ENCODE measurements at regions not wholly inside any gene's neighbourhood (a gene's known extent, or its start where the extent isn't known, plus 50 kb on each side); places are given as distances from the start of the nearest gene placed in this dataset.

DNA sequence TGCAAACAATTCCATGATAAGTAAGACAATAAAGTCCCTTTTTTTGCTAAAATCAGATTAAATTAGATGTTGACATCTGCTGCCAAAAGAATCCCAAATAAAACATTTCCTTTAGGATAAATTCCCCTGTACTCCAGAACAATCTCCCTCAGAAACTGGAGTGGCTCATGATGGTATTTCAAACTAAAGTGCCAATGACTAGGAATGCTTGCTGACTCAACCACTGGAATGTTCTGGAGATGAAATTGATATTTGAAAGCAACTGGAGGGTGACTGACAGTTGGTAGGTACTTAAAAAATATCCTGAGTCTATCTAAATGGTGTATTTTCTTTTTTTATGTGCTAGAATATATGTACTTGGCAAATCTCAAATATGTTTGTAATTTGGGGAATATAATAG lies 350.1 kb upstream of the TSHZ2 start:
- DNase-seq, result no peak

DNA sequence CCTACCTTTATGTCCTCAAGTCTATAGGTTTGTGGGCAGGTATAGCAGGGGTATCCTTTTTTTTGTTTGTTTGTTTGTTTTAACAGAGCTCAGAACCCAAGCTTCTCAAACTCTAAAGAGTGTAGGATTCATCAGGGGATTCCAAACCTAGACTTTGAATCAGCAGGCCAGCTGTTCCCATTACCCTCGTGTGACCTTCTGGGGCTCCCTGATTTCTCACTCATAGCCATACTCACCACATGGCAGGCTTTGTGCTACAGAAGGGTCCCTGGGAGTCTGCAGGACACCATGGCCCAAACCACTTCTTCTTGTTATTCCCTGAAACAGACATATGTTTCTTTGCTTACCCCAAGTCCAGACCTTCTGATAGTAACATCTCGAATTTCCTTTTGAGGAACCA lies 350.8 kb upstream of the TSHZ2 start:
- no peak for DNase-seq

DNA sequence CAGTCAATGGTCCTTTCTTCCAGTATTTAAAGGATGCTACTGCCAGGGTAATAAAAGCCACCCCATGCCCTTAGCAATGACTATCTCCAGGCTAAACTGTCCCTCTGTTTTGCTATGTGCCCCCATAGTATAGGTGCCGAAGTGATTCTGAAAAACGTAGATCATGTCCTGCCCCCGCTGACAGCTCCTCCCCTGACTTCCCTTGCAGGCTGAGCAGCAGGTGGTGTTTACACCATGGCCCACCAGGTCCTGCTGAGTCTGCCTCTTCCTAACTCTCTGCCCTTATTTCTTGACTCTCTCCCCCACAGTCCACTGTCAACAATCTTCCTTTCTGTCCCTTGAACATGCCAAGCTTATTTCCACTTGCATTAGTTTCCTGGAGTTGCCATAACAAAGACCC lies 352.5 kb upstream of the TSHZ2 start:
- DNase-seq, result no peak

DNA sequence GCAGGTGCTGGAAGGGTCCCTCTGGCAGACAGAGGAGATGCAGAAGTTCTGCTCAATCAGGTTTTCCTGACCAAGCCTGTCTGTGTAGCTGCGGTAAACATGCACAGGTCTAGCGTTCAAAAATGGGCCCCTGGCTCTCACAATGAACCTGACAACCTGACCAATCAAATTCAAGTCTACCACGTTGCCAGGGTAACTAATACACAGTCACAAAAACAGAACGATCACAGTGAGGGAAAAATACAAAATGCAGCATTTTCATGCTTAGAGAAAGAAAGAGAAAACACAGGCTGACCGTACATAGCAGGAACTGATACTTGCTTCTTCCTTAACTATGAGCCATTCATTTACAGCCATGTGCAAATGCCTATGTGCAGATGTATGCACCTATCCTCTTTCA lies 353.1 kb upstream of the TSHZ2 start:
- DNase-seq, result no peak

DNA sequence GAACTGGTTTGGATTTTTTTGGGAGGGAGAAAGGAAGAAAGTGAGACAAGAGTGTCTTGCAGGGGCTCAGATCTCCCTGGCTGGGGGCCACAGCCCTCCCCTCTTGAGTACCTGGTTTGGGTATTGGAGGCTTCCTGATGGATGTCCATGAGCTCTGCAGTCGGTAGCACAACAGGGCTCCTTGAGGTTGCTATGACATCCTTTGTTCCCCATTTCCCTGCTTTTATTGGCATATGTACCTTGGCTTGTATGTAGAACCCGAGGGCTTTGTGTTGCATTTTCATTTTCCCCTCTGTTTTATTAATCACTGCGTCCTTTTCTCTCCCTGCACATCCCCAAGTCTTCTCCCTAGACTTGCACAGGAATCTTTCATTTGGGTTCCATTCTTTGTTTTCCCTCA lies 355.5 kb upstream of the TSHZ2 start:
- DNase-seq, result no peak

DNA sequence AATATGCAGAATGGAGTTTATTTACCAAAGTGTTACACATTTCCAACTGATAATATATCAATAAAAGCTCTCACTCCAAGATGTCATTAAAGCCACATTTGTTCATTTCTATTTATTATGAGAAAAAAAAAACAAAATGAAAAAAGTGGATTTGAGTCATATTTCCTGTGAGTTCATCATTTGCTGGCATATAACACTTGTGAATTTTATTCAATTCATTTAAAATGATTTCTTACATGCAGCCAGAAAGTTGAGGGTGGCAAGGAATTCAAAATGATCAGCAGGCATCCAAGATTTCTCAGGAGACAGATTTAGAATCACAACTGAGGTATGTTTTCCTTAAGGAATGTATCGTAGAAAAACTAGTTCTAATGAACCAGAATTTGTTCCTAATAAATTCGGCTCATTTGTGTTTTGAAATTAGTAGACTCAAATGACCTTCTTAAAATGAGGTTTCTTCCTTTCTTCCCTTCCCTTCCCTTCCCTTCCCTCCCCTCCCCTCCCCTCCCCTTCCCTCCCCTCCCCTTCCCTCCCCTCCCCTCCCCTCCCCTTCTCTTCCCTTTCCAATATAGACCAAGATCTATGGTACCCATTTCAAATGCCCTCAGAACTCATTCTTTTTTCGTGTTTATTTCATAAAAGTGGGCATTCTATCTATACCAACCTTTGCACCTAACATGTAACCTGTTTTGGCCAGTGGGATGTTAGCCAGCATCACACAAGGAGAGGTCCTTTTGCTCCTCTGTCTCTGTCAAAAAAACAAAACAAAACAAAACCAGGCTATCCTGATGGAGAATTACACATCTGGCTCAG lies 357.9 kb upstream of the TSHZ2 start:
- DNase-seq, result no peak

DNA sequence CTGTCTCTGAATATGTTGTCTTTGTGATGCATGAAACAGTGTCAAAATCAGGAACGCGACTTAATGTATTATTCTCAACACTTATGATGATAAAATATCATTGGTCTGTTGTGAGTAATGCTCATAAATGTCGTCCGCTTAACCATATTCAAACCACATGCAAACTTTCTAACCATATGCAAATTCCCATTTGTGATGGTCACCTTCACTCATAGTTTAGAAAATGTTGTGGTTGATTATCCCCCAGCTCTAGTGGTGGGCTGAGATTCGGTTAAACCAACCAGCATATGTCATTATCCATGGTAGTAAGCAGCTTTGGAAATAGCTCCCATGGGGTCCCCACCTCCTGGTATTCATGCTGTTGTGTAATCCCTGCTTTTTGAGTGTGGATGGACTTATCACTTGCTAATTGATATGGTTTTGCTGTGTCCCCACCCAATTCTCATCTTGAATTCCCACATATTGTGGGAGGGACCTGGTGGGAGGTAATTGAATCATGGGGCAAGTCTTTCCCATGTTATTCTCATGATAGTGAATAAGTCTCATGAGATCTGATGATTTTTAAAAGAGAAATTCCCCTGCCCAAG lies 360.0 kb upstream of the TSHZ2 start:
- DNase-seq, result no peak

DNA sequence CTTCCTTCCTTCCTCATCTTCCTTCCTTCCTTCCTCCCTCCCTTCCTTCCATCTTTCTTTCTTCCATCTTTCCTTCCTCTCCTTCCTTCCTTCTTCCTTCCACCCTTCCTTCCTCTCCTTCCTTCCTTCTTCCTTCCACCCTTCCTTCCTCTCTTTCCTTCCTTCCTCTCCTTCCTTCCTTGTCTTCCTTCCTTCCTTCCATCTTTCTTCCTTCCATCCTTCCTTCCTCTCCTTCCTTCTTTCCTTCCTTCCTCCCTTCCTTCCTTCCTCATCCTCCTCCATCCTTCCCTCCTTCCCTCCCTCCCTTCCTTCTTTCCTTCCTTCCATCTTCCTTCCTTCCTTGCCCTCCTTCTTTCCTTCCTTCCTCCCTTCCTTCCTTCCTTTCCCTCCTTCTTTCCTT lies 361.4 kb upstream of the TSHZ2 start:
- no peak for DNase-seq

DNA sequence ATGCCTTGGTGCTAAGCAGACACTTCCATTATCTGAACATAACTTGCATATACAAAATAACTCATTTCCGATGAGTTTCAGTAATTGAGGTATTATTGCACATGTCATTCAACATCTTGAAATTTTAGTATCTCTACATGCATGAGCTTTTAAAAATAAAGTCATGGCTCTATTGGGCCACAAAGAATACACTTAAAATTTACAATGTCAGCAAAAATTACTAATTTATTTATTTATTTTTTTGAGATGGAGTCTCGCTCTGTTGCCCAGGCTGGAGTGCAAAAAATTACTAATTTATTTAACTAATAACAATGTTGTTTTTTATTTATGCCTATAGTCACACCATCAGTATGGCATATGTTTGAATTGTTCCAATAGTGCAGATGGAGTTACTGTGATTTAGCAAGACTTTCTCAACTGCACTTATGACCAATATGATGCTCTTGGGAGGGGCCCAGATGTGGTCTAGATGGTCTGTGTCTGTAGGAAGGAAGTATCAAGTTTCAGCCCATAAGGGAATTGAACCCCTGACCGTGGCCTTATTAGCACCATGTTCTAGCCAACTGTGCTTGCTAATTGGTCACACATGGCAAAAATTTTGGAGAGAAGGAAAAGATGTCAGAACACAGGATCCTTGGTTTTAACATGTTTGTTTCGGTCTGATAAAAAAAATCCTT lies 370.7 kb upstream of the TSHZ2 start:
- no peak for DNase-seq

DNA sequence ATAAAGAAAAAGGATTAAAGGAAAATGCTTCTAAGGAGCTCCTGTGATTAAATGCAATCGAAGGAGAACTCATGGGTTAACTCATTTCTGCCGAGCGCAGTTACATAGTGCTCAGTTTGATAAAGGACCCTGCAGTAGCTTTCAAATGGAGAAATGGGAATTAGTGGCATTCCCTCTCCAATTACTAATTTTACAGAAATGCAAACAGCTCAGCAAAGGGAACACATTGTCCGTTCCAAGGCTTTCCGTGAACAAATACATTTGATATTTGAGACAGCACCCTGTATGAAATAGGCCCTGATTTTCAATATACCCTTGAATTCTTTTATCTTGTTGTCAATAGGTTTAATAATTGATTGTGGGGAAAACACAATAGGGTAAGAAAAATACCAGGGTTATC lies 375.9 kb upstream of the TSHZ2 start:
- no peak for DNase-seq

DNA sequence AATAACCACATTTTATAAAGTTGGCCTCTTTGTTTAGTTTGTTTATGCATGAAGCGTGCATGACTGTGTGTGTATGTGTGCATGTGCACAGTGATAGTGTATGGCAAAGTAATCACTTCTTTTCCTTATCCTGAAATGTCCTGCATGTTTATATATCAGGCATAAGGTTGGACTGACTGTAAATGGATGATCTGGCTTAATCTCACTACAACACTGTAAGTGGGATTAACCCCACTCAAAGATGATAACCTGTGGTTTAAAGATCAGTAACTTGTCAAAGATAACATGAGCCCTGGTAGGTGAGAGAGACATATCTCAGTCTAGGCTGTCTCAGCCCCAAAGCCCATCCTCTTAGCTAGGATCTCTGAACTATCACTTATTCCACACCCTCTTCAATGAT lies 376.6 kb upstream of the TSHZ2 start:
- no peak for DNase-seq

DNA sequence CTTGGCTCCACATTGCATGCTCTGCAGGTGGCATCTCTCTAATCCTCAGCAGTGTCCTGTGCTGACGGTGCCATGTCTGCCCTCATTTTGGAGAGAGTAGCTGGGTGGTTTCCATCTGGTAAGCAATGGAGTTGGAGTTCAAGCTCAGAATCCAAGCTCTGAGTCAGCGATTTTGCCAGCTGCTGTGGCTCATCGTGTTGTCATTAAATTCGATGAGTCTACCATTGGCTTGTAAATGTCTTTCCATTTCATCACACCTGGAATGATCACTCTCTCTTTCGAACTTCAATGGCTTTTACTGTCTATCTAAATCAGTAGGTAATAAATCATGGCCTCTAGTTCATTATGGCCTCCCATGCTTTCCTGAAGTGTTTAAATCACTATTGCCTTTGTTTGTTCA lies 378.5 kb upstream of the TSHZ2 start:
- no peak for DNase-seq

DNA sequence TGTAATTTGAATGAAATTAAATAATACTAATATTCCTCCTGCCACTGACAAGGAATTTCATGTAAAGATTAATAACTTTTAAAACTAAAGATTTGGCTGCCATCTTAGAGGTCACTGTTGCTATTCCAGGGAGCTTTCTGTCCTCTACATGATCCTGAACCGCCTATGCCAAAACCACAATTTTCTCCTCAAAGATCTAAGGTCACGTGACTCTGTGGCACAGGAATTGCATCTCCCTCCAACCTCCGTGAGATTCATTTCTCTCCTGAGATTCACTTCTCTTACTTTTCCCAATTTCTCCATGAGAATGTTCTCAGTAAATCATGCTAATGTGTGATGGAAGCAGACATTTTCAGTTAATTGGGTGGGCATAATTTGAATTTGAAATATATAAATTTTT lies 379.6 kb upstream of the TSHZ2 start:
- DNase-seq, result no peak

DNA sequence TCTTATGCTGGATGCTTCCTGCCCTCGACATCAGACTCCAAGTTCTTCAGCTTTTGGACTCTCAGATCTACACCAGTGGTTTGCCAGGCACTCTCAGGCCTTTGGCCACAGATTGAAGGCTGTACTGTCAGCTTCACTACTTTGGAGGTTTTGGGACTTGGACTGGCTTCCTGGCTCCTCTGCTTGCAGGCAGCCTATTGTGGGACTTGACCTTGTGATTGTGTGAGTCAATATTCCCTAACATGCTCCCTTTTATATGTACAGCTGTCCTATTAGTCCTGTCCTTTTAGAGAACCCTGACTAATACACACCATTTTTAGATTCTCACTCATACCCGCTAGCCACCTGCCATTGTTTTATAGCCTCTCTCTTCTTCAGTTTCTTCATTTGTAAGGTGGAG lies 382.1 kb upstream of the TSHZ2 start:
- DNase-seq, result no peak

DNA sequence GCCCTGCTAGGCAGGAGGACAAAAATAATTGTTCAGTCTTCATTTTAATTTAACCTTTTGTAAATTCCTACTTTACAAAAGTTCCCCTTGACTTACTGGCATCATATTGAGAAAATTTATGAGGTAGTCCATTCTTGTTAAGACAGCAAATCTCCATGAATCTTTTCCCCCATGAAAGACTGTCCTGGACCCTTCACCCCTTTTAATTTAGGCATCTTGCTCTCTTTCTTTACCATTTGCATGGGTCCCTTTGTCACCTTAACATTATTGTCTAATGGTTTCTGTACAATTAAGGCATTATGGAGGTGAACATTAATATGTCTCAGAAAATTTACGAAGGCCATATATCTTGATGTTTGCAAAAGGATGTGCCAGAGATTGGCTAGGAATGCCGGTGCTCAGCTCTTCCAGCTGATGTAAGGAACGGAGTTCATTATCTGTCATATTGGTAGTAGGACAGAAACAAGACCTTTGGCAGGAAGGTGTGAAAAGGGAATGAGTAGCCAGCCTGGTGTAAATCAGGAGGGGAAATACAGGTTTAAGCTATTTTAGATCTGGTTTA lies 382.8 kb upstream of the TSHZ2 start:
- no peak for DNase-seq

DNA sequence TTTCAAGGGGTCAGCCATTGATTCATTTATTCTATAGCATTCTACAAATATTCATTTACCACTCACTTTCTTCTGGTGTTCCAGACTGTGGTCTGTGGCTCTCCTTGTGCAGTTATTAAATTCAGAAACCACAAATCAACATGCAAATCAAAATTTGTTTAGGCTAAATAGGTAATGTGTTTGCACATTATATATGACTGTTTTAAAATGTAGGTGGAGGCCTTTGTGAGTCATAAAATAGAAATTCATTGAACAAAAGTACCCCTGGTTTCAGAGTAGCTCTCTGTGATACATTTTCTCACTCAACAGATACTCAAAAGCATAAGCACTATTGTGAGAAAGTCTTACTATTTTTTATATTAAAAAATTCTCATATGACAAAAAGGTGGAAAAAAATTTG lies 385.5 kb upstream of the TSHZ2 start:
- DNase-seq, result no peak

DNA sequence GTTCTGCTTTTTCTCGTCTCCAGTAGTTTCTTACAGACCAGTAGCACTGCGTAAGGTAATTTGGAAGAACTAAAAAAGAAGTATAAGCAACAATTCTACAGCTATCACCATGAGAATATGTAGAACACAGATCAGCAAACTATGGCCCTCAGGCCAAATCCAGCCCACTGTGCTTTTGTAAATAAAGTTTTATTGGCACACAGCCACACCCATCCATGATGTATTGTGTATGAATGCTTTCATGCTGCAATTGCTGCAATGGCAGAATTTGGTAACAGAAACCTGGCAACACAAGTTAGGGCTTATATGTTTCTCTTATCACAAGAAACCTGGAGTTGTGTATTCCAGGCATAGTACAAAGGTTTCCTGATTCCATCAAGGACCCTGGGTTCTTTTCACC lies 386.8 kb upstream of the TSHZ2 start:
- DNase-seq, result no peak

DNA sequence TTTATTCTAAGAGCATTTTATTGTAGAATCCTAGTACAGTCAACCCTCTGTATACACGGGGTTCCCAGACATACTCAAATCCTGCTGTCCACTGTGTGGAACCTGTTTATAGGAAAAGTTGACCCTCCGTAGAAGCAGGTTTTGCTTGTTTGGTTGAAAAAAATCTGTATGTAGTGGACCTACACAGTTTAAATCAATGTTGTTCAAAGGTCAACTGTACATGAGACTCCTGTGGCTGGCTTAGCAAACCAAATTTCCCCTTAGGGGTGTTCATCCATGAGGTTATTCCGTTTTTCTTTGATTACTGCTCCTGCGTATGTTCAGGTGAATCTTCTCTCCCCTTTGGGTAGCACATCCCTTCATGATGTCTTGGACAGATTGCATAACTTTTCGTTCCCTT lies 387.0 kb upstream of the ZFP64 start:
- no peak for DNase-seq

DNA sequence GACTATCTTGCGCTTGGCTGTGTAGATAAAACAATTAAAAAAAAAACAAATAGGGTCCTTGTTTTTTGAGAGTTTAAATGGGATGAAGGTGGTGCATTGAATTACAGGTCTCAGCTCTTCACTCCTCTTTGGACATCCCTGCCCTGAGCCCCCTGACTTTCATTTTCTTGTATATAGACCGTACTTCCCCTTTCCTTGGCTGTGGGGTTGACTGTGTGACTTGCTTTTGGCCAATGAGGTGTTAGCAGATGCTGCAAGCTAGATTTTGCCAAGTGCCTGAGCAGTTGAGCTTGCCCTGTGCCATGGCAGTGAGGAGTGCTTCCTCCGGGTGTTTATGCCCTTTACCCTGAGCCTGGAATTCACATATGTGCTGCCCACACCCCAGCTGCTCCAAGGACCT lies 386.1 kb upstream of the ZFP64 start:
- DNase-seq, result no peak

DNA sequence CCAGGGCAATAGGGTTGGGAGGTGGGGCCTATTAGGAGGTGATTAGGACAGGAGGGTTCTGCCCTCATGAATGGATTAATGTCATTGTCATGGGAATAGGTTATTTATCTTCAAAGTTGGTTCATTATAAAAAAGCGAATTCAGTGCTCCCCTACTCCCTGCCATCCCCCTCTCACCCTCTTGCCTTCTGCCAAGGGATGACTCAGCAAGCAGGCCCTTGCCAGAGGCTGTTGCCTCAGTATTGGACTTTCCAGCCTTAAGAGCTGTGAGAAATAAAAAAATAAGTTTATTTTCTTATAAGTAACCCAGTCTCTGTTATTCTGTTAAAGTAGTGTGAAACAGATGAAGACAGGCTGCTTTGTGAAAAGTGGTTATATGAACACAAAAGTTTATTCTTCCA lies 381.1 kb upstream of the ZFP64 start:
- DNase-seq, result no peak

DNA sequence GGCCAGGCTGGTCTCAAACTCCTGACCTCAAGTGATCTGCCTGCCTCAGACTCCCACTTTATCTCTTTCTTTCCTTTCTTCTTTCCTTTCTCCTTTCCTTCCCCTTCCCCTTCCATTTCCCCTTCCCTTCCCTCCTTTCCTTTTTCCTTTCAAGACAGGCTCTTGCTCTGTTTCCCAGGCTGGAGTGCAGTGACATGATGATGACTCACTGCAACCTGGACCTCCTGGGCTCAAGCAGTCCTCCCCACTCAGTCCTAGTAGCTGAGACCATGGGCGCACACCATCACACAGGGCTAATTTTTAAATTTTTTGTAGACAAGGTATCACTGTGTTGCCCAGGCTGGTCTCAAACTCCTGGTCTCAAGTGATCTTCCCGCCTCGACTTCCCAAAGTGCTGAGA lies 377.6 kb upstream of the ZFP64 start:
- no peak for DNase-seq

DNA sequence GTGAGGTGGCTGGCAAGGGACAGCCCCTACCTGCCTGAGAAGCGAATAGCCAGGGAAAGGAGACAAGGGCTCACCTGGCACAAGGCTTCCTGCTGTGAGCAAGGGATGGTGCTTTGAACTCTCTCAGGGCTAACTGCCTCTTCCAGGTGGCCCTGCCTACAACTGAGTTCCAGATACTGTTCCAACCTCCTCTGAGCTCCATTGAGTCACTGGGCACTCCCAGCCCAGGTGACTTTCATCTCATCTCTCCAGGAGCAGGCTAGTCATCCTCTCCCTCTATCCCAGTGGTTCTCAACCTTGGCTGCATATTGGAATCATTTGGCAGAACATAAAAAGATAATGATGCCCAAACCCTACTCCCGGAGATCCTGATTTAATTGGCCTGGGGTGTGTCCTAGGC lies 374.0 kb upstream of the ZFP64 start:
- DNase-seq, result no peak

DNA sequence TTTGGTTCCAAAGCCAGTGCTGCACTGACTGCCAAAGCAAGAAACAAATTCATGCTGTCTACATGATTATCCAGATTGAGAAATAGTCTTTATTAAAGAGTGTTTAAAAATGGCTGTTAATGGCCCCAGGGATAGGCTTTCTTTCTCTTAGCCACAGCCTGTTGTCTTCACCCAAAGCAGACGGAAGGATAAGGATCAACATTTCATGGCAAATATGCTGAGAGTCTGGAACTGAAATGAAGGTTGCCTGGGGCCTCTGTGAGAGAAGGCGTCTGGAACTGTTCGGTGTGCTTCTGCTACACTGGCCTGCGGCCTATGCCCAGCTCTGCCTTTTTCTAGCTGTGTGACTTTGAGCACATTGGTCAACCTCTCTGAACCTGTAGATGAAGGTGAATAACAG lies 373.0 kb upstream of the ZFP64 start:
- no peak for DNase-seq

DNA sequence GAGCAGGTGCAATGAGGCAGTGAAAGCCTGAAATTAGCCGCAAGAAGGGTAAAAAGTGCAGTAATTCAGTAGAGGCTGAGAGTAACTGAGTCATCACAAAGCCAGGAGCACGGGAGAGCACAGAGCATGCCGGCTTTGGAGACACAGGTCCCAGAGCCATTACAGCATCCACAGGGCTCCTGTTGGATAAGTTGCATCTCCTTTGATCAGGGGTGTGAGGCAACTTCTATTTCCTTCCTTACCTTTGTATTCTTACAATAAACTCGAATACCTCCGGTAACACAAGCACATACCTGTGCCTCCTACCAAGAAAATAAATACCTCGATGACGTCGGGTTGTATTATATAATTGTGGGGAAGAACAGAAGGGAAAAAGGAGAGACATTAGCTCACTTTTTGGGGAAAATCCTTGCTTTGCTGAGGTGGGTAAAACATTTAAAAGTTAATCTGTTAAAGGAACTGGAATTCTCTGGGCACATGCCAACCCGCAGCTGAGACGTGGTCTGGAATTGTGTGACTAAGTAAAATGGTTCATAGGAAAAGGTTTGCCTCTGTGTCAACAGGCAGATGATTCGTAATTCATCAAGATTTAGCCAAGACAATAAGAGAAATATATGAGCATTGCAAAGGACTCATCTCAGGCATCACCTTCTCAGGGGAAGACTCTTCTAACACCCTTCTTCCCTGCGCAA lies 360.7 kb upstream of the ZFP64 start:
- DNase-seq, result no peak
